Keratinocyte (primary cell): ENCODE measurements at regions not wholly inside any gene's neighbourhood (a gene's known extent, or its start where the extent isn't known, plus 50 kb on each side); places are given as distances from the start of the nearest gene placed in this dataset.

Experiments used
- DNase-seq: peaks from one replicate; pipeline ENCODE4 v3.0.0-alpha.2; 2011; ENCODE audit warnings: low read depth, missing footprints, low spot score
- FAIRE-seq: peaks from 2 replicates; lab custom pipeline; 2011; peaks lifted over from hg19 to GRCh38; lab: Jason Lieb, UNC
- H2AFZ ChIP-seq: 2 replicates; pipeline ENCODE4 v1.6.0; 2012; ENCODE audit warnings: low read length, control low read depth, inconsistent platforms; ENCODE audit not compliant: control insufficient read depth
- H3K27ac ChIP-seq: 2 replicates; pipeline ENCODE4 v1.5.1; 2011; ENCODE audit warnings: low read length; ENCODE audit not compliant: control insufficient read depth, insufficient read depth
- H3K27me3 ChIP-seq: 3 replicates; pipeline ENCODE4 v1.6.0; 2011; ENCODE audit warnings: low read length; ENCODE audit not compliant: control insufficient read depth, insufficient read depth; ENCODE audit errors: extremely low read depth
- H3K36me3 ChIP-seq, 2 experiments: 2 replicates in 1 of 2; 3 replicates in 1 of 2; pipeline ENCODE4 v1.5.1; 2011; ENCODE audit warnings: low read length in 2 of 2, mild to moderate bottlenecking in 1 of 2; ENCODE audit not compliant: control insufficient read depth in 2 of 2, insufficient read depth in 2 of 2; ENCODE audit errors: extremely low read depth in 1 of 2
- H3K4me1 ChIP-seq: 3 replicates; pipeline ENCODE4 v1.5.1; 2011; ENCODE audit warnings: low read length; ENCODE audit not compliant: control insufficient read depth, insufficient read depth; ENCODE audit errors: extremely low read depth
- H3K4me2 ChIP-seq: 3 replicates; pipeline ENCODE4 v1.6.0; 2011; ENCODE audit warnings: low read depth, low read length; ENCODE audit not compliant: control insufficient read depth, insufficient read depth; ENCODE audit errors: extremely low read depth
- H3K4me3 ChIP-seq, 3 experiments: fragments of 200-600 bp in 1 of 3; sonication (generic) in 1 of 3; 2 replicates in 2 of 3; 3 replicates in 1 of 3; pipeline ENCODE4 v1.5.1; 2011 to 2016; ENCODE audit warnings: low read length in 3 of 3, mild to moderate bottlenecking in 3 of 3, control low read depth in 2 of 3, inconsistent platforms in 1 of 3, low read depth in 1 of 3, mixed read lengths in 1 of 3, mixed run types in 1 of 3, moderate library complexity in 1 of 3; ENCODE audit not compliant: control insufficient read depth in 2 of 3, insufficient read depth in 2 of 3; ENCODE audit errors: extremely low read depth in 1 of 3
- H3K79me2 ChIP-seq: 2 replicates; pipeline ENCODE4 v1.6.0; 2012; ENCODE audit warnings: low read length; ENCODE audit not compliant: control insufficient read depth, insufficient read depth
- H3K9ac ChIP-seq: 3 replicates; pipeline ENCODE4 v1.6.0; 2011; ENCODE audit warnings: low read length; ENCODE audit not compliant: control insufficient read depth, insufficient read depth; ENCODE audit errors: extremely low read depth
- H3K9me1 ChIP-seq: 3 replicates; pipeline ENCODE4 v1.6.0; 2011; ENCODE audit warnings: low read length; ENCODE audit not compliant: control insufficient read depth, insufficient read depth; ENCODE audit errors: extremely low read depth
- H3K9me3 ChIP-seq: 2 replicates; pipeline ENCODE4 v1.5.1; 2012; ENCODE audit warnings: low read depth, low read length; ENCODE audit not compliant: control insufficient read depth
- H4K20me1 ChIP-seq: 3 replicates; pipeline ENCODE4 v1.6.0; 2011; ENCODE audit warnings: low read length; ENCODE audit not compliant: control insufficient read depth, insufficient read depth; ENCODE audit errors: extremely low read depth
- CTCF ChIP-seq, 3 experiments: IDR thresholded peaks in 1 of 3; conservative IDR thresholded peaks in 1 of 3; optimal IDR thresholded peaks in 1 of 3; 2 replicates in 2 of 3; 3 replicates in 1 of 3; pipeline versions ENCODE3 to v1.5.1; 2011; ENCODE audit warnings: low read length in 3 of 3, mild to moderate bottlenecking in 3 of 3, moderate library complexity in 2 of 3, control low read depth in 1 of 3, inconsistent platforms in 1 of 3; ENCODE audit not compliant: insufficient read depth in 2 of 3; ENCODE audit errors: extremely low read depth in 1 of 3
- EZH2 ChIP-seq: IDR thresholded peaks from one replicate; pipeline ENCODE4 v1.6.1; 2012; ENCODE audit warnings: inconsistent platforms, mild to moderate bottlenecking, low read length, moderate library complexity
- dilution Hi-C: fragments of 300-500 bp; cut with MboI; formaldehyde crosslinking; loops from one replicate; pipeline ENCODE4 v1.7.0; 2020; ENCODE audit warnings: low sequenced_read_pairs; ENCODE audit not compliant: extremely low pct_ligation_motif_present

- Histone ChIP-seq H3K4me1 (no peaks in the 10 kb centered on the region), H4K20me1 (no peaks in the 10 kb centered on the region), H3K27ac (no peak overlapping the region), H3K79me2 (no peaks in the 10 kb centered on the region), H3K9ac (no peak overlapping the region), H3K9me3 (no peaks in the 10 kb centered on the region), H3K4me3 (no peak overlapping the region), H3K4me2 (no peak overlapping the region), H3K36me3 (no peaks in the 10 kb centered on the region), H3K27me3 (no peaks in the 10 kb centered on the region), H2AFZ (no peak overlapping the region), H3K9me1 (no peaks in the 10 kb centered on the region)
- dilution Hi-C loops, result no loop called here
- DNase-seq (no peak), FAIRE-seq (no peak)
- TF ChIP-seq EZH2 (no peak), CTCF (optimal IDR thresholded peaks at IDR 0.05 in 1 of 3, IDR thresholded peaks at IDR 0.05 in 1 of 3, conservative IDR thresholded peaks at IDR 0.05 in 1 of 3; ENCODE audit: extremely low read depth in 1 of 3, insufficient read depth in 2 of 3, low read length in 3 of 3) (no peak)
These were observed 151.3 kb upstream of the HSF2 start for GRCh38 chr6:122248001-122248669.

GRCh38 chr6:122248844-122249243 lies 150.6 kb upstream of the HSF2 start:
- Histone ChIP-seq H3K9me1 (no peaks in the 10 kb centered on the region), H3K4me1 (no peaks in the 10 kb centered on the region), H3K4me2 (no peak overlapping the region), H3K27ac (no peak overlapping the region), H3K27me3 (no peaks in the 10 kb centered on the region), H3K9me3 (no peaks in the 10 kb centered on the region), H3K9ac (no peak overlapping the region), H3K4me3 (no peak overlapping the region), H4K20me1 (no peaks in the 10 kb centered on the region), H2AFZ (no peak overlapping the region), H3K79me2 (no peaks in the 10 kb centered on the region), H3K36me3 (no peaks in the 10 kb centered on the region)
- dilution Hi-C loops, result no loop called here
- no peak for TF ChIP-seq EZH2
- no peak for TF ChIP-seq CTCF (optimal IDR thresholded peaks at IDR 0.05 in 1 of 3, IDR thresholded peaks at IDR 0.05 in 1 of 3, conservative IDR thresholded peaks at IDR 0.05 in 1 of 3; ENCODE audit: extremely low read depth in 1 of 3, insufficient read depth in 2 of 3, low read length in 3 of 3)
- FAIRE-seq (no peak), DNase-seq (no peak)
